HEK293 (cell line): ENCODE measurements at regions not wholly inside any gene's neighbourhood (a gene's known extent, or its start where the extent isn't known, plus 50 kb on each side); places are given as distances from the start of the nearest gene placed in this dataset.

ENCODE experiments used
- CTCF ChIA-PET: fragments of 350-600 bp; formaldehyde crosslinking; extraction: SDS; loops from one replicate; lab custom pipeline; 2021; ENCODE audit warnings: antibody characterized with exemption; lab: Yijun Ruan, JAX
- POLR2A ChIA-PET: fragments of 300-600 bp; formaldehyde crosslinking; extraction: SDS; loops from one replicate; lab custom pipeline; 2020; ENCODE audit warnings: antibody characterized with exemption, inconsistent platforms; lab: Yijun Ruan, JAX
- H3K27ac ChIP-seq: fragments of 200-500 bp; sonication (Bioruptor generic); 2 replicates; pipeline ENCODE4 v1.5.1; 2014; ENCODE audit warnings: low read depth, low read length, control low read depth, inconsistent platforms; ENCODE audit errors: extremely low read depth
- H3K36me3 ChIP-seq, 2 experiments: fragments of 200-500 bp in 1 of 2; sonication (Bioruptor generic) in 1 of 2; 1 replicate in 1 of 2; 2 replicates in 1 of 2; pipeline ENCODE4 v1.5.1; 2014 to 2017; ENCODE audit warnings: inconsistent platforms in 2 of 2, low read length in 2 of 2; ENCODE audit not compliant: control insufficient read depth in 2 of 2, insufficient read depth in 1 of 2
- H3K4me1 ChIP-seq: fragments of 200-500 bp; sonication (Bioruptor generic); 2 replicates; pipeline ENCODE4 v1.5.1; 2014; ENCODE audit warnings: mild to moderate bottlenecking, low read length, inconsistent platforms; ENCODE audit not compliant: control insufficient read depth, insufficient read depth
- H3K4me3 ChIP-seq: 2 replicates; pipeline ENCODE4 v1.5.1; 2011; ENCODE audit warnings: low read depth, mild to moderate bottlenecking, control low read depth, low read length, moderate library complexity
- H3K9me3 ChIP-seq: fragments of 200-500 bp; sonication (Bioruptor generic); 2 replicates; pipeline ENCODE4 v1.5.1; 2014; ENCODE audit warnings: low read depth, low read length, inconsistent platforms; ENCODE audit not compliant: control insufficient read depth, insufficient read depth
- BCL11B ChIP-seq: fragments of 450-650 bp; formaldehyde crosslinking; IDR thresholded peaks from 2 replicates; pipeline ENCODE4 v1.5.1; 2016; ENCODE audit warnings: low read depth, missing biosample characterization, missing genetic modification characterization
- KLF8 ChIP-seq: fragments of 450-650 bp; formaldehyde crosslinking; IDR thresholded peaks from 2 replicates; pipeline ENCODE4 v1.5.1; 2016; ENCODE audit warnings: missing biosample characterization, missing genetic modification characterization
- MZF1 ChIP-seq: fragments of 450-650 bp; formaldehyde crosslinking; IDR thresholded peaks from 2 replicates; pipeline ENCODE4 v1.5.1; 2017; ENCODE audit warnings: missing biosample characterization, missing genetic modification characterization, borderline replicate concordance
- SP7 ChIP-seq: fragments of 450-650 bp; formaldehyde crosslinking; IDR thresholded peaks from 2 replicates; pipeline ENCODE4 v1.5.1; 2016; ENCODE audit warnings: missing biosample characterization, missing genetic modification characterization
- TRIM28 ChIP-seq: IDR thresholded peaks from 2 replicates; pipeline ENCODE4 v1.6.1; 2011; ENCODE audit warnings: low read length, control low read depth, borderline replicate concordance
- WT1 ChIP-seq: fragments of 450-650 bp; formaldehyde crosslinking; IDR thresholded peaks from 2 replicates; pipeline ENCODE4 v1.5.1; 2016; ENCODE audit warnings: missing biosample characterization, missing genetic modification characterization
- YY2 ChIP-seq: fragments of 450-650 bp; formaldehyde crosslinking; IDR thresholded peaks from 2 replicates; pipeline ENCODE4 v1.5.1; 2016; ENCODE audit warnings: missing biosample characterization, missing genetic modification characterization
- ZFP3 ChIP-seq: fragments of 450-650 bp; formaldehyde crosslinking; IDR thresholded peaks from 2 replicates; pipeline ENCODE4 v1.5.1; 2016; ENCODE audit warnings: low read depth, missing biosample characterization, missing genetic modification characterization
- ZNF16 ChIP-seq: fragments of 450-650 bp; formaldehyde crosslinking; IDR thresholded peaks from 2 replicates; pipeline ENCODE4 v1.5.1; 2016; ENCODE audit warnings: low read depth, missing biosample characterization, missing genetic modification characterization
- ZNF239 ChIP-seq: fragments of 450-650 bp; formaldehyde crosslinking; IDR thresholded peaks from 2 replicates; pipeline ENCODE4 v1.5.1; 2016; ENCODE audit warnings: missing biosample characterization, missing genetic modification characterization
- ZNF350 ChIP-seq: fragments of 450-650 bp; formaldehyde crosslinking; IDR thresholded peaks from 2 replicates; pipeline ENCODE4 v1.5.0; 2017; ENCODE audit warnings: missing biosample characterization, mild to moderate bottlenecking, missing genetic modification characterization
- ZNF366 ChIP-seq: fragments of 450-650 bp; formaldehyde crosslinking; conservative IDR thresholded peaks from 2 replicates; pipeline ENCODE4 v1.5.1; 2016; ENCODE audit warnings: missing biosample characterization, missing genetic modification characterization
- ZNF423 ChIP-seq: fragments of 450-650 bp; formaldehyde crosslinking; IDR thresholded peaks from 2 replicates; pipeline ENCODE4 v1.5.1; 2016; ENCODE audit warnings: missing biosample characterization, missing genetic modification characterization
- ZNF558 ChIP-seq: fragments of 450-650 bp; formaldehyde crosslinking; IDR thresholded peaks from 2 replicates; pipeline ENCODE4 v1.5.1; 2016; ENCODE audit warnings: missing biosample characterization, missing genetic modification characterization
- ZNF571 ChIP-seq: fragments of 450-650 bp; formaldehyde crosslinking; IDR thresholded peaks from 2 replicates; pipeline ENCODE4 v1.5.0; 2017; ENCODE audit warnings: missing biosample characterization, missing genetic modification characterization
- ZNF596 ChIP-seq: fragments of 450-650 bp; IDR thresholded peaks from 2 replicates; pipeline ENCODE4 v1.5.0; 2018; ENCODE audit warnings: missing biosample characterization, mild to moderate bottlenecking, missing genetic modification characterization, moderate library complexity
- ZNF670 ChIP-seq: fragments of 450-650 bp; formaldehyde crosslinking; IDR thresholded peaks from 2 replicates; pipeline ENCODE4 v1.5.1; 2016; ENCODE audit warnings: missing biosample characterization, missing genetic modification characterization, low read depth
- ZNF747 ChIP-seq: fragments of 450-650 bp; formaldehyde crosslinking; IDR thresholded peaks from 2 replicates; pipeline ENCODE4 v1.5.1; 2016; ENCODE audit warnings: missing biosample characterization, missing genetic modification characterization
- TF ChIP-seq, protein P1 (sequence below): fragments of 450-650 bp; formaldehyde crosslinking; IDR thresholded peaks from 2 replicates; pipeline ENCODE4 v1.5.1; 2016; ENCODE audit warnings: missing biosample characterization, missing genetic modification characterization, borderline replicate concordance
- TF ChIP-seq, protein P2 (sequence below): fragments of 450-650 bp; formaldehyde crosslinking; IDR thresholded peaks from 2 replicates; pipeline ENCODE4 v1.5.1; 2016; ENCODE audit warnings: missing biosample characterization, missing genetic modification characterization
- TF ChIP-seq, protein P3 (sequence below): fragments of 450-650 bp; formaldehyde crosslinking; IDR thresholded peaks from 2 replicates; pipeline ENCODE4 v1.5.1; 2016; ENCODE audit warnings: missing biosample characterization, missing genetic modification characterization
- TF ChIP-seq, protein P4 (sequence below): fragments of 450-650 bp; formaldehyde crosslinking; IDR thresholded peaks from 2 replicates; pipeline ENCODE4 v1.5.1; 2016; ENCODE audit warnings: missing biosample characterization, missing genetic modification characterization
- TF ChIP-seq, protein P5 (sequence below): fragments of 450-650 bp; formaldehyde crosslinking; IDR thresholded peaks from 2 replicates; pipeline ENCODE4 v1.5.1; 2016; ENCODE audit warnings: missing biosample characterization, missing genetic modification characterization, low read depth

DNA sequence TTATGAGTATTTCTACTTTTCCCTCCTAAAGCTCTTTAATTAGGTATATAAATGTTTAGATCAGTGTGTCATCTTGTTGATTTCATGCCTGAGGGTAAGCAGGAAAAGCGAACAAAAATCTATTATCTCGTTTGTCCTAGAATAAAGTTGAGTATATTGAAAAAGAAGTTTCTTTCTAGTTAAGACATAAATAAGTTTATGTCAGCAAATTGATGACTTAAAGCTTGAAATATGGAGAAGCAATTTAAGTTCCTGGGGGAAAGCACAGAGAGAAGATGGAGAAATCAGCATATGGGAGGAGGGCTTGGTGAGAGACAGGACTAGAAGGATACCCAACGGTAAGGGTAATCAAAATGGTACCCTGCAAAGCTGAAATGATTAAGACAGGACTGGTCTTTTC lies 813.4 kb downstream of the MTRR start (continued):
- TF ChIP-seq ZNF558 (tag by site-specific recombination), result no peak

DNA sequence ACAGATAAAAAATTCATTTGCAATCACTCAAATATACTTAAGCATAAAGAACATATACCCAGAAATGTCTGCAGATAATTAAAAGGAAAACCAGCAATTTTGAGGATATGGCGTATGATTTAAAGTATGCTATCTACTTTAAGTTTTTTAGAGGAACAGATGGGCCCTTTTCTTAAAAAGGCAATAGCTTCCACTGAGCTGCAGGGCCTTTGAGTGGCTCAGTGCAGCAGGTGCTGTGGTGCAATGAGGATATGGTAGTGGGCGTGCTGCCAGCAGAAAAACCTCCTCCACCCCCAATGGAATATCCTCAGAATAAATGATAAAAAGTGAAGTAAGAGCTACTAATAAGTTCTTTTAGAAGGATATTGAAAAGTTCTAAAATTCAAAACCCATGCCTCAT lies 814.5 kb downstream of the MTRR start:
- no peaks in the 10 kb centered on the region for H3K9me3 ChIP-seq
- TF ChIP-seq, protein P1, sequence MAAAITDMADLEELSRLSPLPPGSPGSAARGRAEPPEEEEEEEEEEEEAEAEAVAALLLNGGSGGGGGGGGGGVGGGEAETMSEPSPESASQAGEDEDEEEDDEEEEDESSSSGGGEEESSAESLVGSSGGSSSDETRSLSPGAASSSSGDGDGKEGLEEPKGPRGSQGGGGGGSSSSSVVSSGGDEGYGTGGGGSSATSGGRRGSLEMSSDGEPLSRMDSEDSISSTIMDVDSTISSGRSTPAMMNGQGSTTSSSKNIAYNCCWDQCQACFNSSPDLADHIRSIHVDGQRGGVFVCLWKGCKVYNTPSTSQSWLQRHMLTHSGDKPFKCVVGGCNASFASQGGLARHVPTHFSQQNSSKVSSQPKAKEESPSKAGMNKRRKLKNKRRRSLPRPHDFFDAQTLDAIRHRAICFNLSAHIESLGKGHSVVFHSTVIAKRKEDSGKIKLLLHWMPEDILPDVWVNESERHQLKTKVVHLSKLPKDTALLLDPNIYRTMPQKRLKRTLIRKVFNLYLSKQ (tag by site-specific recombination), result no peak
- TF ChIP-seq ZNF571 (no peak), YY2 (no peak), ZNF596 (no peak)
- H3K36me3 ChIP-seq, result no peaks in the 10 kb centered on the region
- ChIA-PET CTCF (no interaction called here), POLR2A (no interaction called here)
- no peak overlapping the region for H3K4me3 ChIP-seq
- H3K27ac ChIP-seq, result no peak overlapping the region
- no peaks in the 10 kb centered on the region for H3K4me1 ChIP-seq

DNA sequence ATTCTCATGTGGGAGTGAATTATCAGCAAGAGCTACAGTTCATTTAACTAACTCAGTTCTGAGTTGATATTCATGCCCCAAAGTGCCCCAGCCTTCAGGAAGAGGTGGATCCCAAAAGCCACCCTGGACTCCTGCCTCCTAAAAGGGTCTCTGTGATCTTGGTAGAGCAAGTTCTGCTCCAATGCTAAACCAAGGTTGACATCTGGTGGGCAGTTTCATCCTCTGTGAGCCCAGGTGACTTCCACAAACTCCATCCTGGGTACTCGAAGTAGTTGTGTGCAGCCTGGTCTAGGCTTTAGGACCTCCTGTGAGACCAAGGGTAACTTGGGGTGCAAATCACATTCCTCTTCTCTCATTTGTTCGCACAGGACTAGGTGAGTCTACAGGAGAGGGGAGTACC lies 816.8 kb downstream of the MTRR start:
- Histone ChIP-seq H3K4me3 (no peak overlapping the region), H3K9me3 (no peaks in the 10 kb centered on the region), H3K27ac (no peak overlapping the region), H3K4me1 (no peaks in the 10 kb centered on the region), H3K36me3 (no peaks in the 10 kb centered on the region)
- TF ChIP-seq, protein P2, sequence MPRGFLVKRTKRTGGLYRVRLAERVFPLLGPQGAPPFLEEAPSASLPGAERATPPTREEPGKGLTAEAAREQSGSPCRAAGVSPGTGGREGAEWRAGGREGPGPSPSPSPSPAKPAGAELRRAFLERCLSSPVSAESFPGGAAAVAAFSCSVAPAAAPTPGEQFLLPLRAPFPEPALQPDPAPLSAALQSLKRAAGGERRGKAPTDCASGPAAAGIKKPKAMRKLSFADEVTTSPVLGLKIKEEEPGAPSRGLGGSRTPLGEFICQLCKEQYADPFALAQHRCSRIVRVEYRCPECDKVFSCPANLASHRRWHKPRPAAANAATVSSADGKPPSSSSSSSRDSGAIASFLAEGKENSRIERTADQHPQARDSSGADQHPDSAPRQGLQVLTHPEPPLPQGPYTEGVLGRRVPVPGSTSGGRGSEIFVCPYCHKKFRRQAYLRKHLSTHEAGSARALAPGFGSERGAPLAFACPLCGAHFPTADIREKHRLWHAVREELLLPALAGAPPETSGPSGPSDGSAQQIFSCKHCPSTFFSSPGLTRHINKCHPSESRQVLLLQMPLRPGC, result no peak
- TF ChIP-seq KLF8 (tag by site-specific recombination), result no peak
- TF ChIP-seq TRIM28, result no peak
- POLR2A ChIA-PET, result no interaction called here
- CTCF ChIA-PET, result interaction anchor here (0.9 kb wide), 1 partner anchor 31 kb away, joined by 3 read pairs; no protein-coding TSS in a partner anchor

DNA sequence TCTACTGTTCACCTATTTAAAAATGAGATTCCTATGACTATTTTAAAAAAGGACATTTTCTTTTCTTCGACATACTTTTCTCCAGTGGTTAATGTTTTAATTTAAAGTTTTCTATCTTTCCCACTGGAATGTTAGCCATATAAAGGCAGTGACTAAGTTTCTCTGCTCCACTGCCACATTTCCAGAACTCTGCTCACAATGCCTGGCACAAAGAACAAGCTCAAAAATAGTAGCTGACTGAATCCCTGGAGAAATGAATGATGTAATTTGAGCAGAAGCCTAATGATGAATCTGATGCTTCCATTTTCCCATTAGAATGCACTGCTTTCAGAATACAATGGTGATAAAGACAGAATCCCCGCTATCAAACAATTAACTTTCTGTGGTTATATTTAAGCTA lies 817.8 kb downstream of the MTRR start:
- CTCF ChIA-PET, result no interaction called here
- H3K36me3 ChIP-seq, result no peaks in the 10 kb centered on the region
- H3K4me1 ChIP-seq, result no peaks in the 10 kb centered on the region
- no peak overlapping the region for H3K4me3 ChIP-seq
- POLR2A ChIA-PET, result no interaction called here
- H3K9me3 ChIP-seq, result no peaks in the 10 kb centered on the region
- no peak overlapping the region for H3K27ac ChIP-seq
- TF ChIP-seq, protein P3, sequence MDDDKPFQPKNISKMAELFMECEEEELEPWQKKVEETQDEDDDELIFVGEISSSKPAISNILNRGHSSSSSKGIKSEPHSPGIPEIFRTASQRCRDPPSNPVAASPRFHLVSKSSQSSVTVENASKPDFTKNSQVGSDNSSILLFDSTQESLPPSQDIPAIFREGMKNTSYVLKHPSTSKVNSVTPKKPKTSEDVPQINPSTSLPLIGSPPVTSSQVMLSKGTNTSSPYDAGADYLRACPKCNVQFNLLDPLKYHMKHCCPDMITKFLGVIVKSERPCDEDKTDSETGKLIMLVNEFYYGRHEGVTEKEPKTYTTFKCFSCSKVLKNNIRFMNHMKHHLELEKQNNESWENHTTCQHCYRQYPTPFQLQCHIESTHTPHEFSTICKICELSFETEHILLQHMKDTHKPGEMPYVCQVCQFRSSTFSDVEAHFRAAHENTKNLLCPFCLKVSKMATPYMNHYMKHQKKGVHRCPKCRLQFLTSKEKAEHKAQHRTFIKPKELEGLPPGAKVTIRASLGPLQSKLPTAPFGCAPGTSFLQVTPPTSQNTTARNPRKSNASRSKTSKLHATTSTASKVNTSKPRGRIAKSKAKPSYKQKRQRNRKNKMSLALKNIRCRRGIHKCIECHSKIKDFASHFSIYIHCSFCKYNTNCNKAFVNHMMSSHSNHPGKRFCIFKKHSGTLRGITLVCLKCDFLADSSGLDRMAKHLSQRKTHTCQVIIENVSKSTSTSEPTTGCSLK, result no peak
- TF ChIP-seq ZNF239 (tag by site-specific recombination) (no peak), ZNF366 (tag by site-specific recombination) (no peak), SP7 (tag by site-specific recombination) (no peak), WT1 (tag by site-specific recombination) (no peak), MZF1 (no peak), ZNF16 (tag by site-specific recombination) (no peak), ZFP3 (tag by site-specific recombination) (no peak), ZNF670 (tag by site-specific recombination) (no peak), ZNF747 (tag by site-specific recombination) (no peak), BCL11B (tag by site-specific recombination) (no peak), ZNF423 (tag by site-specific recombination) (no peak), ZNF350 (tag by site-specific recombination) (no peak)
- TF ChIP-seq, protein P4, sequence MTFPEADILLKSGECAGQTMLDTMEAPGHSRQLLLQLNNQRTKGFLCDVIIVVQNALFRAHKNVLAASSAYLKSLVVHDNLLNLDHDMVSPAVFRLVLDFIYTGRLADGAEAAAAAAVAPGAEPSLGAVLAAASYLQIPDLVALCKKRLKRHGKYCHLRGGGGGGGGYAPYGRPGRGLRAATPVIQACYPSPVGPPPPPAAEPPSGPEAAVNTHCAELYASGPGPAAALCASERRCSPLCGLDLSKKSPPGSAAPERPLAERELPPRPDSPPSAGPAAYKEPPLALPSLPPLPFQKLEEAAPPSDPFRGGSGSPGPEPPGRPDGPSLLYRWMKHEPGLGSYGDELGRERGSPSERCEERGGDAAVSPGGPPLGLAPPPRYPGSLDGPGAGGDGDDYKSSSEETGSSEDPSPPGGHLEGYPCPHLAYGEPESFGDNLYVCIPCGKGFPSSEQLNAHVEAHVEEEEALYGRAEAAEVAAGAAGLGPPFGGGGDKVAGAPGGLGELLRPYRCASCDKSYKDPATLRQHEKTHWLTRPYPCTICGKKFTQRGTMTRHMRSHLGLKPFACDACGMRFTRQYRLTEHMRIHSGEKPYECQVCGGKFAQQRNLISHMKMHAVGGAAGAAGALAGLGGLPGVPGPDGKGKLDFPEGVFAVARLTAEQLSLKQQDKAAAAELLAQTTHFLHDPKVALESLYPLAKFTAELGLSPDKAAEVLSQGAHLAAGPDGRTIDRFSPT (tag by site-specific recombination), result no peak
- TF ChIP-seq, protein P5, sequence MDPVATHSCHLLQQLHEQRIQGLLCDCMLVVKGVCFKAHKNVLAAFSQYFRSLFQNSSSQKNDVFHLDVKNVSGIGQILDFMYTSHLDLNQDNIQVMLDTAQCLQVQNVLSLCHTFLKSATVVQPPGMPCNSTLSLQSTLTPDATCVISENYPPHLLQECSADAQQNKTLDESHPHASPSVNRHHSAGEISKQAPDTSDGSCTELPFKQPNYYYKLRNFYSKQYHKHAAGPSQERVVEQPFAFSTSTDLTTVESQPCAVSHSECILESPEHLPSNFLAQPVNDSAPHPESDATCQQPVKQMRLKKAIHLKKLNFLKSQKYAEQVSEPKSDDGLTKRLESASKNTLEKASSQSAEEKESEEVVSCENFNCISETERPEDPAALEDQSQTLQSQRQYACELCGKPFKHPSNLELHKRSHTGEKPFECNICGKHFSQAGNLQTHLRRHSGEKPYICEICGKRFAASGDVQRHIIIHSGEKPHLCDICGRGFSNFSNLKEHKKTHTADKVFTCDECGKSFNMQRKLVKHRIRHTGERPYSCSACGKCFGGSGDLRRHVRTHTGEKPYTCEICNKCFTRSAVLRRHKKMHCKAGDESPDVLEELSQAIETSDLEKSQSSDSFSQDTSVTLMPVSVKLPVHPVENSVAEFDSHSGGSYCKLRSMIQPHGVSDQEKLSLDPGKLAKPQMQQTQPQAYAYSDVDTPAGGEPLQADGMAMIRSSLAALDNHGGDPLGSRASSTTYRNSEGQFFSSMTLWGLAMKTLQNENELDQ (tag by site-specific recombination), result no peak
